CD4-positive, alpha-beta T cell treated with Interleukin-6 at 100 ng/mL for 8 hours (primary cell): ENCODE measurements at regions not wholly inside any gene's neighbourhood (a gene's known extent, or its start where the extent isn't known, plus 50 kb on each side); places are given as distances from the start of the nearest gene placed in this dataset.

Source experiments
- DNase-seq: peaks from one replicate; pipeline ENCODE4 v3.0.0-alpha.2; 2020; ENCODE audit warnings: mixed read lengths, low spot score

DNA sequence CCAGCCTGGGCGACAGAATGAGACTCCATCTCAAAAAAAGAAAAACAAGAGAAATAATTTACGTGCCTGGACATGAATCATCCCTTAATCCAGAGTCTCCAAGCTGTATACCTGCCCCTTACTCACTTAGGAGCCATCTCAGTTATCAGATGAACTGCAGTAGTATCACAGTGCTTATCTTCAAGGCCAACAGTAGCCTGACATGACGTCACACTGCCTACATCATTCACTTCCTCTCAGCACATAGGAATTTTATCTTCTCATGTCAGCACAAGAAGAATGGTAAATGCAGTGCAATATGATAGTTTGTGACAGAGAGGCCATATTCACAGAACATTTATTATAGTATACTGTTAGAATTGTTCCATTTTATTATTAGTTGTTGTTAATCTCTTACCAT, 216.6 kb downstream of the SS18 start:
- no peak for DNase-seq

GRCh38 chr18:25866331-25866730, 224.1 kb downstream of the SS18 start:
- DNase-seq = no peak

- DNase-seq = no peak
Observed at GRCh38 chr18:25862881-25863600, 227.4 kb downstream of the SS18 start.

- DNase-seq = no peak
Observed at GRCh38 chr18:25853691-25854433, 236.6 kb downstream of the SS18 start.

GRCh38 chr18:25843791-25844190, 246.6 kb downstream of the SS18 start:
- no peak for DNase-seq

DNA sequence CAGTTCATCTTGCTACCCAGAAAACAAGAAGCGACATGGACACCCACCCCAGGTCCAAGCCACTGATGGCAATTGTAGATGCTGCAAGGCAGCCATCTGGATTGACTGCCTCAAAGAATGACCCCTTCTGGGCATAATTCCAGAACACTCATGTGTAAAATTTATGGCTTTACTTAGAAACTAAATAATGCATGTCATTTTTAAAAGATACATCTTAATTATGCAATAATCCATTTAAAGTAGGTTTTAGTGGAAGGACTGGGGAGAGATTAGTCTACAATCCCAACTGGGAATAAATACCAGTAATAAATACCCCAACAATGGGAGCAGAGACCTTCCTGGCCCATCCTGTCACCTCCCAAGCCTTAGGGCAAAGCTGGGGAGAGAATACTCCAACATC, 247.7 kb downstream of the SS18 start:
- DNase-seq = no peak

- no peak for DNase-seq
Observed at GRCh38 chr18:25834061-25834460, 256.4 kb downstream of the SS18 start.

DNA sequence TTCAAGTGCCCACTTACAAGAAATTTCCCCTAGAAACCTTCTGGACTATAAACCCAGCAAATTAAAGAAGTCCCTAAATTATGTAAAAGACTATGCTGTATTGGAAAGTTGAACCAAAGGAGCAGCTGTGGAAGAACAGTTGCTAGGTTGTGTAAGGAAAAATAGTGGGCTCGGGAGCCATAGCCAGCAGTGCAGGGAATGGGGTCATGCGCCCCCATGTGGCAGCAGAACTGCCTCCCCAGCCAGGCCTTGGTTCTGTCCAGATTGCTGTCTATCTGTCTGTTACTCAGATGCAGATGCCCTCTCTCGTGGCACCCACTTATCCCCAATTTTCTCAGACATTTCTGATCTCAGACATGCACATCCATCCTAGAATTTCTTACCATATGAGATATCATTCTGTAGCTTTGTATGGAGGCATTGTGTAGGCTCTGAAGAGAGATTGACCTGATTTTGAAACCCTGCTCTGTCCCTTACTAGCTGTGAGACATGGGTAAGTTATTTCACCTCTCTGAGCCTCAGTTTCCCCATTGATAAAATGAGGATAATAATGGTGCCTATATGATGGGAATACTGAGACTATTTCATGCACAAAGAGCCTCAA, 258.3 kb downstream of the SS18 start:
- no peak for DNase-seq

DNA sequence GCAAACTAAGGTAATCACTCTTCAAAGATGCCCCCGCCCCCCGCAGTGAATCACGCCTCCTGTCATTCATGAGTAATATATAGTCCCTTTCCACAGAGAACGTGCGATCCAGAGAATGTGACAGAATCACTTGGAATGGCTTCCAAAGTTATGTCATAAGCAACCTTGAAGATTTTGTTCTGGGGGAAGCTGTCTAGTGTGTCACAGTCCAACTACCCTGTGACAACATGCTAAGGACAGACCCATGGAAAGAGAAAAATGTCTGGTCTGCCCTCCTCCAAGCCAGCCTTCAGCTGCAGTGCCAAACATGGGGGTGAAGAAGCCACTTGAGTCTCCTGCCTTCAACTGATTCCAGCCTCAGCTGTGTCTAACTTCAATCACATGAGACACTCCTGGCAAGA, 259.1 kb downstream of the SS18 start:
- no peak for DNase-seq

DNA sequence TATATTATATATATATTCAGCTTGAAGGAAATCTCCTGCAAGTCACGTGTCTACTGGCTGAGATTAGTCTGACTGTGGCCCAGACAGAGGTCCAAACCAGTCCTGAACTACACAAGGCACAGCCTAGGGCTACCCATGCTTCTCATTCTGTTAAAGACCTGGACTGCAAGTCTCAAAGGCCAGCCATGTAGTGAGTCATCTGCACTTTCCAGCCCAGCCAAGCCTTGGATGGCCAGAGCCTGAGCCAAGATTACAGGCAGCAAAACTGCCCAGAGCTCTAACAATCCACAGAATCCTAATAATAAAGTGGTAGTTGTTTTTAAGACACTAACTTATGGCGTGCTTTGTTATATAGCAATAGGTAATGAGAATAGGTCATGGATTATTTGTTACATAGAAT, 259.6 kb downstream of the SS18 start:
- no peak for DNase-seq

GRCh38 chr18:25827961-25828561, 262.4 kb downstream of the SS18 start:
- DNase-seq = no peak

- no peak for DNase-seq
Observed at GRCh38 chr18:25827228-25827627, 263.2 kb downstream of the SS18 start.

DNA sequence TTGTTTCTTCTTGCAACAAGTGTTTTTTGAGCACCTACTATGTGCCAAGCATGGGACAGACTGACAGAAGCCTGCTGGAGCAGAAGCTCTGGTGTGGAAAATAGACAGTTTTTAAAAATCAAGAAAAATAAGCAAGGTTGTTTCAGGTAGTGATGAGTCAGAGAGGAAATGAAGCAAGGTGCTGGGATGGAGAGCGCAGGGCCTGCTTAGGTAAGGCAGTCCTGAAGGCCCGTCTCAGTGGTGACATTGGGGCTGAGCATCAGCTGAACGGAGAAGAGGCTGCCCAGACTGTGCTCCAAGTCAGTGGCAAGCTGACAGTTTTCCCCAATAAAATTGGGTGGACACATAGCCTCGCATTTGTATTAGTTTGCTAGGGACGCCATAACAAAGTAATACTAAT, 263.6 kb downstream of the SS18 start:
- no peak for DNase-seq

DNA sequence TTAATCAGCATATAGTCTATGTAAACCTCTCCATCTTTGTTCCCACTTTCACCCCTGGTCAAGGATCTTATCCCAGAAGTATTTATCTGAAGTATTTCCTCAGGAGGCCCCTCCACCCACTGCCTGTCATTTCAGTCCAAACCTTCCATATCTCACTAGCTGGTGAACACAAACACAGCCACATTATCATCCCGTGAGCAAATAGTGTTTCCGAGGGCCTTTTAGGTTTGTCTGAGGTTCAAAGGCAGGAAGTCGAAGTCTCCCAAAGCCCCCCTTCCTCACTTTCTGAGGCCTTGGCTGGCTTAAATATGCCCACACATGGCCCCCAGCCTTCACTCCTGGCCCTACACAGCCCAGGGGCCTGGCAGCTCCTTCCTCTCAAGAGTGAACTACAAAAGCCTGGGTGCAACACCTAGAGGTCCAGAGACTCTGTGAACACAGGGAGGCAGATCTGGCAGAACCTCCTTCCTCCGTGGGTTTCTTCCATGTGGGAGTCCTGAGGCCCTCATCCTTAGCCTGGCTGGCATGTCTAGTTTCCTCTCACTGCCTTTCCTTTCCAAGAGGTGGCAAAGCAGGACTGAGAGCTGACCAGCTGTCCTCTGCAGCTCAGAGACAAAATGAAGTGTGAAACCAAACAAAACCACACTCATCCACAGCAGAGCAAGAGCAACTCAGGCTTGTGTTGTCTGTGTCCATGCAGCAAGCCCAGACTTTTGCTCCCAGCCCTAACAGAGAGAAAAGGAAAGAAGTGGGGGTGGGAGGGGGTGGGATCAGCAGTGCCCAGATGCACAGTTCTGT, 264.2 kb downstream of the SS18 start:
- no peak for DNase-seq

GRCh38 chr18:25825056-25825455, 265.4 kb downstream of the SS18 start:
- DNase-seq = no peak

- DNase-seq = no peak
Observed at GRCh38 chr18:25819746-25820363, 270.6 kb downstream of the SS18 start.

GRCh38 chr18:25818505-25818904, 271.9 kb downstream of the SS18 start:
- DNase-seq = no peak

DNA sequence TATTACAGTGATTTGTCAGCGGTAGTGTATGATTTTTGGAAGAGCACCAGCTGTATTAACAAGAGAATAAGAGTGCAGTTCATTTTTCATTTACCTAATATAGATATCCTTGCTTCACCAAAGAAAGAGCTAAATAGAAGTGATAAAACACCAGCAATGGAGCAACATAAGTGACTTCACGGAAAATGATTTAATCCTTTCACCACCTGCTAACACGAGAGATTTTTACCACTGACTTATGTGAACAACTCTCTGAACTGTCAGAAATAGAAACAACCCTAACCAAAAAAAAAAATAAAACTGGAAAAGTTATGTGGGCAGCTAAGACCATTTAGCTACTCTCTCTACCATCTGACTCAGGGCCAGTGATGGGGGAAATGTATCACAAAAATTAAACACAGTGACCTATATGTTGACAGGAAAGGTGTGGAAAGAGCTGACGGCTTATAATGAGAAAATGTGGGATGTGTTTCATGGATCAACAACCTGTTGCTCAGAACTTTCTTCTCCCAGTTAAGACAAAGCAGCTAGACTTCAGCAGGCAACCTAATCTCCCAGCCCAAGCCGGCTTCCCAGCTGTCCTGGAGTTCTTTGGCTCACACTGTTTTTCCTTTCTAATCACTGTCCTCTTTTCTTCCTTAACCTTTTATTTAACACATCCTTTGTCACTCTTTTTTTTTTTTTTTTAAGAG, 272.7 kb downstream of the SS18 start:
- no peak for DNase-seq

DNA sequence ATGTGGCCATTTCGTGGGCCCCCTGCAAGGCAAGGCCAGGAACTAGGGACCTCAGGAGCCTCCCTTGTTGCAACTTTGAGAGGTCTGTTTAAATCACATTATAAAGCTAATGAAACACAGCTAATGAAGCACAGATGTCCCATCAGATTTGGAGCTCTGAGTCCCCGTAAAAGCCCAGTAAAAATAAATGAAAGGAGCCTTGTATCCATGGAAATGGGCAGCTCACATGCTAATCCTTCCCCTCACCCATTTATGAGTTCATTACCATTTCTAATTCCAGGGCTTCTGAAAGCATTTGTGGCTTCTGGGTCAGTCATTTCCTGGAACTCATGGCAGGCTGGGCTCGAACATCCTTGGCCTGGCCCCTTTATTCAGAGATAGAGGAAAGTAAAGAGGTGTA, 274.8 kb downstream of the SS18 start:
- no peak for DNase-seq

DNA sequence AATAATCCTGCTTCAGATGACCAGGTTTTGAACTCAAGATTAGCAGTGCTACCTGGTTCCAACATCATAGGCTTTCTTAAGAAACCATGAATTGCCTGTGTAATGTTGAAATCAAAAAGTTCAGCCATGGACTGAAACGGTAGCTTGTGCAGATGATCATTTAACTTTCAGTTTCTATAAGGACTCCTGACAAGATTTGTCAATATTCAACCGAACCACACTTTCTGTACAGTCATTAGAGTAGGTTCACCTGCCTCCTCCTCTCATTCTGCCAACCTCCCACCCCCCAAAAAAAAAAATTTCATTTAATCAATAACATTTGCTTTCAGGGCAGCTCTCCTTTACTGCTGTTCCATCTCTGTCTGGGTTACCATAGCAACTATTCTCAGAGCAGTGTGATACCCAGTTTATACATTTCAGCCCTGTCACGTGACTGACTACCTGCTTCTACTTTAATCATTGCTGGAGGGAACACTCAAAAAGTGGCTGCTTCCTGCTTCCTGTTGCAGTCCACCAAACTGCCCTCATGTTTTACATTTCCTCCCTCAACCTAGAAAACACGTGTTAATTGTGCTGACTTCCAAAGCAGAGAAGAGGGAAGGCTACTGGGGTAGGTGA, 275.5 kb downstream of the SS18 start:
- DNase-seq = no peak

DNA sequence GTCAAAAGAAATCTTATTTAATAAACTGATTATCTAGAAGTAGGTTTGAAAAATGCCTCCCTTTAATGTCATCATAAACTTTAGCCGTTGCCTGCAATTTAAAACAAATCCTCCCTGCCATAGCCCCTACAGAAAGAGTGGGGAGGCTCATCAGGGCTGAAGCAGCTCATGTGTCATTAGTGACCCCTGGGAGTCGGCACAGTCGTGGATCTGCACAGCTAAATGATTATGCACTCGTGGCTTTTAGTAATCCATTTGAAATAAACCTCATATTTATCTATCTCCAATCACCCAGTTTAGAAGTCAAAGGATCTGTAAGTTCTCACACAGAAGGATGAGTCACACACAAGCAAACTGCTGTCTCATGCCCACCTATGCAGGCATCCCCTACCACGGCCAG, 277.3 kb downstream of the SS18 start:
- DNase-seq = no peak
